ENCODE measurements at regions not wholly inside any gene's neighbourhood (a gene's known extent, or its start where the extent isn't known, plus 50 kb on each side); places are given as distances from the start of the nearest gene placed in this dataset.

DNA sequence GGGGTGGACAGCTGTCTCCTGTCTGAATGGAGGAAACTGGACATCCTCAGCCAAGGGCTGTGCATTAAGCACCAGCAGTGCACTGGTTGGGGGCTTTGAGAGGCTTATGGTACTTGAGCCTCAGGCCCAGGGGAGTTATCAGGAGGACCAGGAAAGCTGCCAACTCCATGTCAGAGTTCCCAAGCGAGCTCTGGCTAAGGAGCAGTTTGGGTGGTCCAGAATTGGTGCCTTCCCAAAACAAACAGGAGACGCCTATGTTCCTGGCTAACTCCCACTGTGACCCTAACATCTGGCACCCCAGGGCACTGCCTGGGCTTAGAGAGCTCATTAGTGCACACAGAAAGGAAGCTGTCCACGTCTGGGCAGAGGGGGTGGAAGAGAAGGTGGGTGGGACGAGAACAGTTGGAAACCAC lies 408.6 kb upstream of the NPVF start:
- DNase-seq (ENCODE audit: low spot score), result no peak
- TF ChIP-seq CTCF (IDR thresholded peaks at IDR 0.05), result no peak
- no peak overlapping the region for H3K4me3 ChIP-seq
- peak overlapping the region; percentile 6 to 11 for H3K27ac ChIP-seq

- peak overlapping the region in 1 of 2 donors; percentile 23 for H3K27ac ChIP-seq
- no peak for TF ChIP-seq CTCF (IDR thresholded peaks at IDR 0.05)
- DNase-seq (ENCODE audit: low spot score), result no peak
- no peak overlapping the region for H3K4me3 ChIP-seq
Observed at GRCh38 chr7:25638068-25638467, 409.8 kb upstream of the NPVF start.

DNA sequence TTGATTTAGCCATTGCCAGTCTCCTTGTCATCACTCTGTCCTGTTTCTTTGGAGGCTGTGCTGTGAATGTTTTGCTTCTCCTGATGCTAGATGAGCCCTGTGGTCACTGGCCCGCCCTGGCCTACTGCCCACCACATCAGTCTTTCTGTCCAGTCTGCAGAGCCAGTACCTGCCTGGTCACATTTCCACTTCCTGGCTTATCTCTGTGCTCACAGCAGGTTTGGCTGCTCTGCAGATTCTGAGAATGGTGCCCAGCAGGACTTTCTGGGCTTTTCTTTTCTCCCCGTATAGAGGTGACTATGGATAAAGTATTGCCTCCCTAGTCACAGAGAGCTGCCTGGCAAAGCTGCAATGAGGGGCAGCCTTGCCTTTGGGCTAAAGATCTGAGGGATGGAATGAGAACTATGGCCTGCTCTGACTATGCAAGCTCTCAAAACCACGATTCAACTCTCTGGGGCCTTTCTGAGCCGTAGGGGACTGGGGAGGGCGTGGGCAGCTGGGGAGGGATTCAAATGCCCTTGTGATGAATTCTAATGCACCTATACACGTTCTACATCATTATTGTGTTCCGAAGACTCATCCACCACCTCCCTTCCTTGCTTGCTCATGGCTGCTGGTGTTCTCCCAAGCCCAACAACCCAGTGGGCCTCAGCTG lies 410.4 kb upstream of the NPVF start:
- no peak for TF ChIP-seq CTCF (IDR thresholded peaks at IDR 0.05)
- Histone ChIP-seq H3K27ac (peak overlapping the region in 1 of 2 donors; percentile 23), H3K4me3 (no peak overlapping the region)
- no peak for DNase-seq (ENCODE audit: low spot score)

- H3K4me3 ChIP-seq, result no peak overlapping the region
- DNase-seq (ENCODE audit: low spot score), result no peak
- no peak overlapping the region for H3K27ac ChIP-seq
- TF ChIP-seq CTCF (IDR thresholded peaks at IDR 0.05), result no peak
Observed at GRCh38 chr7:25642849-25643248, 414.6 kb upstream of the NPVF start.

DNA sequence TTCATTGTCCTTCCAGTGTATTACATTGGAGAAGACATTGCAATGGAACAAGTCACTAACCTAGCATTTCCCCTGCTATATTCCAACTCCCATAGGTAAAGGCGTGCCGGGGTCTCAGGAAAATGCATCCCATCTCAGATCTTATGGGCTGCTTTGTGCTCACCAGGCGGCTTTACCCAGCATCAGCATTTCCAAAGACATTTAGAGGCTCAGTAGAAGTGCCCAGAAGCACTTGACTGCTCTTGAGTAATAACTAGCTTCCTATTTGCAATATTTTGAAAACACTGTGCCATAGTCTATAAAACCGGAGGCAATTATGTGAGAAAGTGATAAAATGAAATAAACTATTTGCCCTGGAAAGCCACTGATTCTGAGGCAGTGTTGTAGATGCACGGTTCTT lies 415.0 kb upstream of the NPVF start:
- no peak for TF ChIP-seq CTCF (IDR thresholded peaks at IDR 0.05)
- Histone ChIP-seq H3K4me3 (no peak overlapping the region), H3K27ac (peak overlapping the region; percentile 6 to 11)
- DNase-seq (ENCODE audit: low spot score), result no peak

DNA sequence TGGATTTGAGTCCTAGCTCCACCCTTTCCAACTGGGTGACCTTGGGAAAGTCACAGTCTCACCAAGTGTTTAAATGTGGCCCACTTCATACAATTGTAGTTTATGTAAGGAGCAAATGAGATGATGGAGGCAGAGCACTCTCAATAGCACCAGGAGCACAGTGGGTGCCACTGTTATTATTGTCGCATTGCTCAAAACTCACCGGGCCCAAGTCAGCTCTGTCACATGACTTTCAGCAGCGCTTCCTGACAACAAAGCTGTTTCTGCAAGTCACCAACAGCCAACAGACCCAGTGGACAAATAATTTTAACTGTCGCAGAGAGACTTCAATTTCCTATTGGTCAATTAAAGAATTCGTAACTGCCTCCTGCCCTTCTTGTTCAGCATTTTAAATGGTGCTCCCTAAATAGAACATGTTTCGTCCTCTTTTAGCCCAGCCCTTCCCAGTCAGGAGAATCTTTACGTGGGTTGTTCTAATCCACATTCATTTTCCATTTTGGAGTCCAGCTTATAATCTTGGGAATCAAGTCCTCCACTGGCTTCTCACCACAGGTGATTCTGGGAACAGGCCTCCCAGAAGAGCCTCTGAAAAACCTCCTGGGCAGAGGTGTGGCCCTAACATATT lies 415.6 kb upstream of the NPVF start:
- Histone ChIP-seq H3K4me3 (no peak overlapping the region), H3K27ac (peak overlapping the region; percentile 6 to 11)
- TF ChIP-seq CTCF (IDR thresholded peaks at IDR 0.05), result no peak
- no peak for DNase-seq (ENCODE audit: low spot score)
